GM12865 (cell line): ENCODE measurements at regions not wholly inside any gene's neighbourhood (a gene's known extent, or its start where the extent isn't known, plus 50 kb on each side); places are given as distances from the start of the nearest gene placed in this dataset.
"Not testable (repeated sequence)": the region's sequence is repeated elsewhere in the genome, so short reads cannot be mapped to it uniquely, and the experiment has no call there.

ENCODE experiments used
- DNase-seq: peaks from one replicate; pipeline ENCODE4 v3.0.0; 2010; ENCODE audit warnings: low read depth
- H3K4me3 ChIP-seq: 2 replicates; pipeline ENCODE4 v1.5.1; 2011; ENCODE audit warnings: mild to moderate bottlenecking, low read depth, low read length, control low read depth
- TF ChIP-seq, protein P1 (sequence below): IDR thresholded peaks from 2 replicates; pipeline ENCODE4 v1.5.1; 2011; ENCODE audit warnings: low read length, control low read depth, low read depth, inconsistent platforms; ENCODE audit not compliant: insufficient read depth; ENCODE audit errors: missing control alignments

DNA sequence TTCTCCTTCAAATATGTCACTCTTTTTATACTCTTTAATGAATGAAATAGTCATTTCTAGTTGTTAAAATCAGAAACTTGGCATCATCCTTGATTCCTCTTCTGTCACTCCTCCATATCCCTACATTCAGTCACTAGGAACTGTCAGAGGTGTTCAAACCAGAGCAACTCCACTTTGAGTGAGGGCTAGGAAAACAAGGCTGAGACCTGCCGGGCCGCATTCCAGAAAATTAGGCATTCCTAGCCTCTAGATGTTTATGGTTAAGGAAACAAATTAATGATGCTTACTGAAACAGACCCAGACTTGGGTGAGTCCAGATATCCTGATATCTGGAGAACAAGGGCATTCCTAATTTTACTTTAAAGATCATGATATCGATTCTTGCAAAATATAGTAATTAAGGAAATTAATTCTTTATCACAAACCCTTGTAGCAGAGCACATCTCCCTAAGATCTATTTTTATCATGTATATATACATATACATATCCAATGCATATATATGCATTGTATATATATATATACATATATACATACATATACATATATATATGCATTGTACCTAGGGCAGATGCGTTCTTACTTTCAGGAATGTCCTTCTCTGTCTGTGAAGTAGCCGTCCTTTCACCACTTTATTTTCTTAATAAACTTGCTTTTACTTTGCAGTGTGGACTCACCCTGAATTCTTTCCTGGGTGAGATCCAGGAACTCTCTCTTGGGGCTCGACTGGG, 98.4 kb upstream of the GC start:
- TF ChIP-seq, protein P1, sequence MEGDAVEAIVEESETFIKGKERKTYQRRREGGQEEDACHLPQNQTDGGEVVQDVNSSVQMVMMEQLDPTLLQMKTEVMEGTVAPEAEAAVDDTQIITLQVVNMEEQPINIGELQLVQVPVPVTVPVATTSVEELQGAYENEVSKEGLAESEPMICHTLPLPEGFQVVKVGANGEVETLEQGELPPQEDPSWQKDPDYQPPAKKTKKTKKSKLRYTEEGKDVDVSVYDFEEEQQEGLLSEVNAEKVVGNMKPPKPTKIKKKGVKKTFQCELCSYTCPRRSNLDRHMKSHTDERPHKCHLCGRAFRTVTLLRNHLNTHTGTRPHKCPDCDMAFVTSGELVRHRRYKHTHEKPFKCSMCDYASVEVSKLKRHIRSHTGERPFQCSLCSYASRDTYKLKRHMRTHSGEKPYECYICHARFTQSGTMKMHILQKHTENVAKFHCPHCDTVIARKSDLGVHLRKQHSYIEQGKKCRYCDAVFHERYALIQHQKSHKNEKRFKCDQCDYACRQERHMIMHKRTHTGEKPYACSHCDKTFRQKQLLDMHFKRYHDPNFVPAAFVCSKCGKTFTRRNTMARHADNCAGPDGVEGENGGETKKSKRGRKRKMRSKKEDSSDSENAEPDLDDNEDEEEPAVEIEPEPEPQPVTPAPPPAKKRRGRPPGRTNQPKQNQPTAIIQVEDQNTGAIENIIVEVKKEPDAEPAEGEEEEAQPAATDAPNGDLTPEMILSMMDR = no peak
- DNase-seq = no peak
- H3K4me3 ChIP-seq = no peak overlapping the region

GRCh38 chr4:71900366-71900765, 116.5 kb upstream of the GC start:
- H3K4me3 ChIP-seq = not testable (repeated sequence)

DNA sequence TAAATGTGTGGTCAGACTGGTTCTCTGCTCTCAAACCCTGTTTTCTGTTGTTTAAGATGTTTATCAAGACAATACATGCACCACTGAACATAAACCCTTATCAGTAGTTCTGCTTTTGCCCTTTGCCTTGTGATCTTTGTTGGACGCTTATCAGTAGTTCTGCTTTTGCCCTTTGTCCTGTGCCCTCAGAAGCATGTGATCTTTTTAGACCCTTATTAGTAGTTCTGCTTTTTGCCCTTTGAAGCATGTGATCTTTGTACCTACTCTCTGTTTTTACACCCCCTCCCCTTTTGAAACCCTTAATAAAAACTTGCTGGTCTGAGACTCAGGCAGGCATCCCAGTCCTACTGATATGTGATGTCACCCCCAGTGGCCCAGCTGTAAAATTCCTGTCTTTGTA, 121.7 kb upstream of the GC start:
- not testable (repeated sequence) for H3K4me3 ChIP-seq, DNase-seq

More at GRCh38 chr4:71900366-71900765, 116.5 kb upstream of the GC start:
- peak; percentile 10 for DNase-seq

DNA sequence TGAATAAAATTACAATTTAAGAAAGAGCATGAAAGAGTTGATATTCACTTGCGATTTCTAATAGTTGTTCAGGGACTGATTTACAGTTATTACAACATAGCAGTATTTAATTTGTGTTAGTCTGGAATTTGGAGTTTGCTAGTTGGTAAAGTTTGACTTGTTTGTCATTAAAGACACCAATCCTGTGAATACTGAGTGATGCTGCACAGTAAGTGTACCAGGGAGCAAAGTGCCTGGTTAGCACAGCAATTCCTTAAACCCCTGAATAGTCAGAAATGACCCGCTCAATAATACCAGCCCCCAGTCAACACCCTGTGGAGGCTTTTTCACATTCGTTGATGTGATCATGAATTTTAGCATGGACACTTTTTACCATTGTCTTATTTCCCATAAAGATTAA, 122.2 kb upstream of the GC start:
- no peak overlapping the region for H3K4me3 ChIP-seq
- DNase-seq = no peak
- TF ChIP-seq, protein P1 = no peak

GRCh38 chr4:71907071-71907470, 123.2 kb upstream of the GC start:
- H3K4me3 ChIP-seq = no peak overlapping the region
- TF ChIP-seq, protein P1 = no peak
- no peak for DNase-seq

GRCh38 chr4:71907782-71908181, 123.9 kb upstream of the GC start:
- peak; percentile 1 for DNase-seq
- TF ChIP-seq, protein P1 = no peak
- no peak overlapping the region for H3K4me3 ChIP-seq

GRCh38 chr4:71913275-71913674, 118.5 kb upstream of the NPFFR2 start:
- TF ChIP-seq, protein P1 = no peak
- H3K4me3 ChIP-seq = no peak overlapping the region
- DNase-seq = no peak

DNA sequence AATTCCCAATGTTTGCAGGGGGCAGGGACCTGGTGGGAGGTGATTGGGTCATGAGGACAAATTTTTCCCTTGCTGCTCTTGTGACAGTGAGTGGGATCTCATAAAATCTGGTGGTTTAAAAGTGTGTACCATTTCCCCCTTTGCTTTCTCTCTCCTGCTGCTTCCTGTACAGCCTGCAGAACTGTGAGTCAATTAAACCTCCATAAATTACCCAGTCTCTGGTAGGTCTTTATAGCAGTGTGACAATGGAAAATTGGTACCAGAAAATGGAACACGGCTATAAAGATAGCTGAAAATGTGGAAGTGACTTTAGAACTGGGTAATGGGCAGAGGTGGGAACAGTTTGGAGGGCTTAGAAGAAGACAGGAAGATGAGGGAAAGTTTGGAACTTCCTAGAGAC, 108.7 kb upstream of the NPFFR2 start:
- DNase-seq = no peak
- TF ChIP-seq, protein P1 = no peak
- H3K4me3 ChIP-seq = no peak overlapping the region
